HepG2 (cell line): ENCODE measurements at regions not wholly inside any gene's neighbourhood (a gene's known extent, or its start where the extent isn't known, plus 50 kb on each side); places are given as distances from the start of the nearest gene placed in this dataset.

Source experiments
- HOXA7 ChIP-seq: sonication (generic); formaldehyde crosslinking; IDR thresholded peaks from 2 replicates; pipeline ENCODE4 v1.8.1; 2022; ENCODE audit warnings: mild to moderate bottlenecking, missing genetic modification reagents, moderate library complexity
- JUN ChIP-seq: sonication (generic); formaldehyde crosslinking; IDR thresholded peaks from 2 replicates; pipeline ENCODE4 v1.4.0; 2020; ENCODE audit warnings: mild to moderate bottlenecking, missing genetic modification reagents
- JUNB ChIP-seq: sonication (generic); formaldehyde crosslinking; IDR thresholded peaks from 2 replicates; pipeline ENCODE4 v1.8.0; 2022; ENCODE audit warnings: missing genetic modification reagents, mild to moderate bottlenecking, borderline replicate concordance
- SIN3A ChIP-seq: IDR thresholded peaks from 2 replicates; pipeline ENCODE4 v1.6.1; 2011; ENCODE audit warnings: low read depth, mild to moderate bottlenecking, control low read depth, low read length, borderline replicate concordance
- SMC3 ChIP-seq: IDR thresholded peaks from 2 replicates; pipeline ENCODE4 v1.6.1; 2011; ENCODE audit warnings: low read length, improper control_type of control experiment
- TF ChIP-seq, protein P1 (sequence below): sonication (generic); formaldehyde crosslinking; IDR thresholded peaks from 2 replicates; pipeline ENCODE4 v1.5.0; 2020; ENCODE audit warnings: mild to moderate bottlenecking, missing genetic modification reagents, moderate library complexity
- TF ChIP-seq, protein P2 (sequence below): sonication (generic); formaldehyde crosslinking; conservative IDR thresholded peaks from 2 replicates; pipeline ENCODE4 v1.8.1; 2023; ENCODE audit warnings: missing genetic modification reagents
- TF ChIP-seq, protein P3 (sequence below): sonication (generic); formaldehyde crosslinking; IDR thresholded peaks from 2 replicates; pipeline ENCODE4 v1.9.0; 2022; ENCODE audit warnings: missing genetic modification reagents, mild to moderate bottlenecking, borderline replicate concordance

DNA sequence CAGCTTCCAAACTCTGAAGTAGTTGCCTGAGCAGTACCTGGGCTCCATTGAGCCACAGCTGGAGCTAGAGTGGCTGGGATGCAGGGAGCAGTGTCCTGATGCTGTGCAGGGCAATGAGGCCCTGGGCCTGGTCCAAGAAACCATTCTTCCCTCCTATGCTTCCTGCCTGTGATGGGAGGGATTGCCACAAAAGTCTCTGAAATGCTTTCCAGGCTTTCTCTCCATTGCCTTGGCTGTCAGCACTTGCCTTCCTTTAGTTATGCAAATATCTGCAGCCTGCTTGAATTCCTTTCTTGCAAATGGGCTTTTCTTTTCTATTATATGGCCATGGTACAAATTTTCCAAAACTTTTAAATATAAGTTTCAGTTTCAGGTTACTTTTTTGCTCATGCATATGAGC lies 972.2 kb upstream of the MBL2 start:
- TF ChIP-seq SIN3A, result no peak
- TF ChIP-seq, protein P1, sequence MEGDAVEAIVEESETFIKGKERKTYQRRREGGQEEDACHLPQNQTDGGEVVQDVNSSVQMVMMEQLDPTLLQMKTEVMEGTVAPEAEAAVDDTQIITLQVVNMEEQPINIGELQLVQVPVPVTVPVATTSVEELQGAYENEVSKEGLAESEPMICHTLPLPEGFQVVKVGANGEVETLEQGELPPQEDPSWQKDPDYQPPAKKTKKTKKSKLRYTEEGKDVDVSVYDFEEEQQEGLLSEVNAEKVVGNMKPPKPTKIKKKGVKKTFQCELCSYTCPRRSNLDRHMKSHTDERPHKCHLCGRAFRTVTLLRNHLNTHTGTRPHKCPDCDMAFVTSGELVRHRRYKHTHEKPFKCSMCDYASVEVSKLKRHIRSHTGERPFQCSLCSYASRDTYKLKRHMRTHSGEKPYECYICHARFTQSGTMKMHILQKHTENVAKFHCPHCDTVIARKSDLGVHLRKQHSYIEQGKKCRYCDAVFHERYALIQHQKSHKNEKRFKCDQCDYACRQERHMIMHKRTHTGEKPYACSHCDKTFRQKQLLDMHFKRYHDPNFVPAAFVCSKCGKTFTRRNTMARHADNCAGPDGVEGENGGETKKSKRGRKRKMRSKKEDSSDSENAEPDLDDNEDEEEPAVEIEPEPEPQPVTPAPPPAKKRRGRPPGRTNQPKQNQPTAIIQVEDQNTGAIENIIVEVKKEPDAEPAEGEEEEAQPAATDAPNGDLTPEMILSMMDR (CRISPR knock-in tag), result no peak
- no peak for TF ChIP-seq JUN (CRISPR knock-in tag)
- TF ChIP-seq, protein P2, sequence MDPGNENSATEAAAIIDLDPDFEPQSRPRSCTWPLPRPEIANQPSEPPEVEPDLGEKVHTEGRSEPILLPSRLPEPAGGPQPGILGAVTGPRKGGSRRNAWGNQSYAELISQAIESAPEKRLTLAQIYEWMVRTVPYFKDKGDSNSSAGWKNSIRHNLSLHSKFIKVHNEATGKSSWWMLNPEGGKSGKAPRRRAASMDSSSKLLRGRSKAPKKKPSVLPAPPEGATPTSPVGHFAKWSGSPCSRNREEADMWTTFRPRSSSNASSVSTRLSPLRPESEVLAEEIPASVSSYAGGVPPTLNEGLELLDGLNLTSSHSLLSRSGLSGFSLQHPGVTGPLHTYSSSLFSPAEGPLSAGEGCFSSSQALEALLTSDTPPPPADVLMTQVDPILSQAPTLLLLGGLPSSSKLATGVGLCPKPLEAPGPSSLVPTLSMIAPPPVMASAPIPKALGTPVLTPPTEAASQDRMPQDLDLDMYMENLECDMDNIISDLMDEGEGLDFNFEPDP, result no peak
- no peak for TF ChIP-seq HOXA7 (CRISPR knock-in tag)
- TF ChIP-seq SMC3, result no peak
- no peak for TF ChIP-seq JUNB
- TF ChIP-seq, protein P3, sequence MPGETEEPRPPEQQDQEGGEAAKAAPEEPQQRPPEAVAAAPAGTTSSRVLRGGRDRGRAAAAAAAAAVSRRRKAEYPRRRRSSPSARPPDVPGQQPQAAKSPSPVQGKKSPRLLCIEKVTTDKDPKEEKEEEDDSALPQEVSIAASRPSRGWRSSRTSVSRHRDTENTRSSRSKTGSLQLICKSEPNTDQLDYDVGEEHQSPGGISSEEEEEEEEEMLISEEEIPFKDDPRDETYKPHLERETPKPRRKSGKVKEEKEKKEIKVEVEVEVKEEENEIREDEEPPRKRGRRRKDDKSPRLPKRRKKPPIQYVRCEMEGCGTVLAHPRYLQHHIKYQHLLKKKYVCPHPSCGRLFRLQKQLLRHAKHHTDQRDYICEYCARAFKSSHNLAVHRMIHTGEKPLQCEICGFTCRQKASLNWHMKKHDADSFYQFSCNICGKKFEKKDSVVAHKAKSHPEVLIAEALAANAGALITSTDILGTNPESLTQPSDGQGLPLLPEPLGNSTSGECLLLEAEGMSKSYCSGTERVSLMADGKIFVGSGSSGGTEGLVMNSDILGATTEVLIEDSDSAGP (CRISPR knock-in tag), result no peak
